Right atrium auricular region (tissue), 2 donors: ENCODE measurements at regions not wholly inside any gene's neighbourhood (a gene's known extent, or its start where the extent isn't known, plus 50 kb on each side); places are given as distances from the start of the nearest gene placed in this dataset.

Experiments used
- DNase-seq: peaks from one replicate; pipeline ENCODE4 v3.0.0-alpha.2; 2019; ENCODE audit warnings: low spot score
- H3K27ac ChIP-seq, 2 donors: fragments of 200-600 bp; sonication (generic); 1 replicate in 1 of 2; 2 replicates in 1 of 2; pipeline ENCODE4 v1.5.1; 2016 to 2019
- H3K27me3 ChIP-seq, 2 donors: fragments of 200-600 bp; sonication (generic); one replicate each; pipeline versions ENCODE4 v1.5.1 to v1.6.0; 2017 to 2019
- H3K36me3 ChIP-seq: fragments of 200-600 bp; sonication (generic); one replicate; pipeline ENCODE4 v1.5.1; 2016
- H3K4me1 ChIP-seq, 2 donors: fragments of 200-600 bp; sonication (generic); one replicate each; pipeline versions ENCODE4 v1.5.1 to v1.6.0; 2017 to 2019
- H3K4me3 ChIP-seq, 2 donors: fragments of 200-600 bp; sonication (generic); 1 replicate in 1 of 2; 2 replicates in 1 of 2; pipeline ENCODE4 v1.5.1; 2017 to 2019; ENCODE audit warnings: mild to moderate bottlenecking in 1 of 2, moderate library complexity in 1 of 2
- H3K9me3 ChIP-seq, 2 donors: fragments of 200-600 bp; sonication (generic); one replicate each; pipeline ENCODE4 v1.5.1; 2019
- CTCF ChIP-seq, 2 donors: fragments of 200-600 bp; sonication (generic); IDR thresholded peaks; one replicate each; pipeline ENCODE4 v1.5.1; 2019; ENCODE audit warnings: antibody characterized with exemption in 2 of 2

- no peak for DNase-seq
- H3K9me3 ChIP-seq: peaks cover 0 to 4% of the 10 kb centered on the region in 2 donors
- no peak overlapping the region for H3K27ac ChIP-seq
- H3K36me3 ChIP-seq: no peaks in the 10 kb centered on the region
- peaks cover 0 to 3% of the 10 kb centered on the region in 2 donors for H3K4me1 ChIP-seq
- H3K4me3 ChIP-seq: no peak overlapping the region
- TF ChIP-seq CTCF (IDR thresholded peaks at IDR 0.05): no peak
- H3K27me3 ChIP-seq: no peaks in the 10 kb centered on the region
Observed at GRCh38 chr4:138310498-138310897, 68.3 kb upstream of the SLC7A11 start.

- no peak for DNase-seq
- no peak overlapping the region for H3K27ac ChIP-seq
- H3K4me1 ChIP-seq: peaks cover 0 to 3% of the 10 kb centered on the region in 2 donors
- no peak for TF ChIP-seq CTCF (IDR thresholded peaks at IDR 0.05)
- no peak overlapping the region for H3K4me3 ChIP-seq
- H3K9me3 ChIP-seq: no peaks in the 10 kb centered on the region
- H3K27me3 ChIP-seq: no peaks in the 10 kb centered on the region
- H3K36me3 ChIP-seq: no peaks in the 10 kb centered on the region
Observed at GRCh38 chr4:138308356-138308755, 66.2 kb upstream of the SLC7A11 start.

GRCh38 chr4:138307319-138307718, 65.2 kb upstream of the SLC7A11 start:
- DNase-seq: no peak
- no peak for TF ChIP-seq CTCF (IDR thresholded peaks at IDR 0.05)
- H3K36me3 ChIP-seq: no peaks in the 10 kb centered on the region
- peaks cover 0 to 3% of the 10 kb centered on the region in 2 donors for H3K4me1 ChIP-seq
- no peak overlapping the region for H3K27ac ChIP-seq
- H3K4me3 ChIP-seq: no peak overlapping the region
- no peaks in the 10 kb centered on the region for H3K9me3 ChIP-seq
- H3K27me3 ChIP-seq: no peaks in the 10 kb centered on the region

GRCh38 chr4:138305050-138305449, 62.9 kb upstream of the SLC7A11 start:
- DNase-seq: no peak
- no peaks in the 10 kb centered on the region for H3K9me3 ChIP-seq
- H3K27me3 ChIP-seq: no peaks in the 10 kb centered on the region
- no peak for TF ChIP-seq CTCF (IDR thresholded peaks at IDR 0.05)
- H3K27ac ChIP-seq: no peak overlapping the region
- H3K4me1 ChIP-seq: no peaks in the 10 kb centered on the region
- H3K36me3 ChIP-seq: no peaks in the 10 kb centered on the region
- H3K4me3 ChIP-seq: no peak overlapping the region

GRCh38 chr4:138301536-138301935, 59.4 kb upstream of the SLC7A11 start:
- no peak overlapping the region for H3K4me3 ChIP-seq
- no peaks in the 10 kb centered on the region for H3K36me3 ChIP-seq
- H3K4me1 ChIP-seq: no peaks in the 10 kb centered on the region
- no peaks in the 10 kb centered on the region for H3K9me3 ChIP-seq
- no peaks in the 10 kb centered on the region for H3K27me3 ChIP-seq
- no peak overlapping the region for H3K27ac ChIP-seq
- TF ChIP-seq CTCF (IDR thresholded peaks at IDR 0.05): no peak
- no peak for DNase-seq

GRCh38 chr4:138300616-138301015, 58.5 kb upstream of the SLC7A11 start:
- H3K27ac ChIP-seq: no peak overlapping the region
- DNase-seq: no peak
- TF ChIP-seq CTCF (IDR thresholded peaks at IDR 0.05): no peak
- H3K27me3 ChIP-seq: no peaks in the 10 kb centered on the region
- H3K9me3 ChIP-seq: no peaks in the 10 kb centered on the region
- H3K4me3 ChIP-seq: no peak overlapping the region
- H3K4me1 ChIP-seq: no peaks in the 10 kb centered on the region
- H3K36me3 ChIP-seq: no peaks in the 10 kb centered on the region
